ENCODE measurements at regions not wholly inside any gene's neighbourhood (a gene's known extent, or its start where the extent isn't known, plus 50 kb on each side); places are given as distances from the start of the nearest gene placed in this dataset.

- DNase-seq (ENCODE audit: low read depth), result no peak
Observed at GRCh38 chr2:19035238-19035637, 323.2 kb downstream of the OSR1 start.

GRCh38 chr2:19033240-19033639, 325.2 kb downstream of the OSR1 start:
- no peak for DNase-seq (ENCODE audit: low read depth)

- DNase-seq (ENCODE audit: low read depth), result no peak
Observed at GRCh38 chr2:19031642-19032041, 326.8 kb downstream of the OSR1 start.

- DNase-seq (ENCODE audit: low read depth), result no peak
Observed at GRCh38 chr2:19029655-19030054, 328.8 kb downstream of the OSR1 start.

GRCh38 chr2:19028587-19029375, 329.6 kb downstream of the OSR1 start:
- no peak for DNase-seq (ENCODE audit: low read depth)

GRCh38 chr2:19027626-19028025, 330.8 kb downstream of the OSR1 start:
- DNase-seq (ENCODE audit: low read depth), result no peak

- DNase-seq (ENCODE audit: low read depth), result no peak
Observed at GRCh38 chr2:19026261-19026660, 332.2 kb downstream of the OSR1 start.

- DNase-seq (ENCODE audit: low read depth), result no peak
Observed at GRCh38 chr2:19022334-19022733, 336.1 kb downstream of the OSR1 start.

- DNase-seq (ENCODE audit: low read depth), result peak; percentile 73
Observed at GRCh38 chr2:19021721-19022120, 336.7 kb downstream of the OSR1 start.

GRCh38 chr2:19021100-19021476, 337.3 kb downstream of the OSR1 start:
- peak; percentile 63 for DNase-seq (ENCODE audit: low read depth)

- DNase-seq (ENCODE audit: low read depth), result no peak
Observed at GRCh38 chr2:19020144-19021099, 338.0 kb downstream of the OSR1 start.

GRCh38 chr2:19009510-19009909, 348.9 kb downstream of the OSR1 start:
- DNase-seq (ENCODE audit: low read depth), result no peak

- DNase-seq (ENCODE audit: low read depth), result no peak
Observed at GRCh38 chr2:19003554-19003953, 354.9 kb downstream of the OSR1 start.

- no peak for DNase-seq (ENCODE audit: low read depth)
Observed at GRCh38 chr2:19000776-19001175, 357.6 kb downstream of the OSR1 start.

GRCh38 chr2:18999198-18999597, 359.2 kb downstream of the OSR1 start:
- DNase-seq (ENCODE audit: low read depth), result no peak

- DNase-seq (ENCODE audit: low read depth), result no peak
Observed at GRCh38 chr2:18998491-18998890, 359.9 kb downstream of the OSR1 start.

- DNase-seq (ENCODE audit: low read depth), result no peak
Observed at GRCh38 chr2:18993756-18994338, 364.6 kb downstream of the OSR1 start.

GRCh38 chr2:18991177-18992168, 366.9 kb downstream of the OSR1 start:
- peak; percentile 83 for DNase-seq (ENCODE audit: low read depth)

- no peak for DNase-seq (ENCODE audit: low read depth)
Observed at GRCh38 chr2:18988631-18989232, 369.7 kb downstream of the OSR1 start.

- peak; percentile 87 for DNase-seq (ENCODE audit: low read depth)
Observed at GRCh38 chr2:18987592-18988073, 370.8 kb downstream of the OSR1 start.

- no peak for DNase-seq (ENCODE audit: low read depth)
Observed at GRCh38 chr2:18987016-18987415, 371.4 kb downstream of the OSR1 start.

Data from HS-5 (cell line).